Neural cell (in vitro differentiated cells): ENCODE measurements at regions not wholly inside any gene's neighbourhood (a gene's known extent, or its start where the extent isn't known, plus 50 kb on each side); places are given as distances from the start of the nearest gene placed in this dataset.

ENCODE experiments used
- H2AFZ ChIP-seq: fragments of 200-600, 300-800 bp; sonication (generic), shearing (Covaris generic); 2 replicates; pipeline ENCODE4 v1.6.0; 2014; ENCODE audit warnings: low read depth, mild to moderate bottlenecking, antibody characterized with exemption, low read length, moderate library complexity
- H3F3A ChIP-seq: fragments of 200-600 bp; shearing (Covaris generic); 2 replicates; pipeline ENCODE4 v1.6.1; 2016; ENCODE audit warnings: mild to moderate bottlenecking, moderate library complexity, mixed read lengths, antibody characterized with exemption, low read length; ENCODE audit not compliant: insufficient read depth, poor library complexity, severe bottlenecking
- H3K27ac ChIP-seq: fragments of 200-600, 300-800 bp; sonication (generic), shearing (Covaris generic); 2 replicates; pipeline ENCODE4 v1.5.1; 2014; ENCODE audit warnings: mild to moderate bottlenecking, low read length, moderate library complexity
- H3K27me3 ChIP-seq: fragments of 300-800, 200-600 bp; sonication (generic), shearing (Covaris generic); 2 replicates; pipeline ENCODE4 v1.6.0; 2014; ENCODE audit warnings: mild to moderate bottlenecking, low read depth, low read length, moderate library complexity; ENCODE audit not compliant: insufficient read depth
- H3K36me3 ChIP-seq: fragments of 300-800, 200-600 bp; sonication (generic), shearing (Covaris generic); 2 replicates; pipeline ENCODE4 v1.5.1; 2014; ENCODE audit warnings: mild to moderate bottlenecking, antibody characterized with exemption, low read length, moderate library complexity; ENCODE audit not compliant: insufficient read depth
- H3K4me2 ChIP-seq: fragments of 300-800, 200-600 bp; sonication (generic), shearing (Covaris generic); 2 replicates; pipeline ENCODE4 v1.6.0; 2014; ENCODE audit warnings: mild to moderate bottlenecking, low read length
- H3K4me3 ChIP-seq: fragments of 300-800, 200-600 bp; sonication (generic), shearing (Covaris generic); 2 replicates; pipeline ENCODE4 v1.5.1; 2014; ENCODE audit warnings: mild to moderate bottlenecking, low read length, moderate library complexity
- H3K79me2 ChIP-seq: fragments of 200-600 bp; shearing (Covaris generic); replicated peaks from 2 replicates; pipeline ENCODE4 v1.6.0; 2014; ENCODE audit warnings: mild to moderate bottlenecking, low read length, moderate library complexity; ENCODE audit not compliant: insufficient read depth
- H3K9ac ChIP-seq: fragments of 300-800, 200-600 bp; sonication (generic), shearing (Covaris generic); 2 replicates; pipeline ENCODE4 v1.6.1; 2016; ENCODE audit warnings: mild to moderate bottlenecking, low read length, mixed read lengths
- H3K9me2 ChIP-seq: fragments of 200-600 bp; shearing (Covaris generic); 2 replicates; pipeline ENCODE4 v1.6.1; 2016; ENCODE audit warnings: mild to moderate bottlenecking, low read length, mixed read lengths; ENCODE audit not compliant: insufficient read depth
- H3K9me3 ChIP-seq: fragments of 200-600, 300-800 bp; sonication (generic), shearing (Covaris generic); 2 replicates; pipeline ENCODE4 v1.6.1; 2016; ENCODE audit warnings: mild to moderate bottlenecking, mixed run types, low read length, moderate library complexity, mixed read lengths
- H4K20me1 ChIP-seq: fragments of 200-600 bp; shearing (Covaris generic); 2 replicates; pipeline ENCODE4 v1.6.1; 2016; ENCODE audit warnings: mild to moderate bottlenecking, mixed run types; ENCODE audit not compliant: insufficient read depth
- CTCF ChIP-seq: fragments of 450-650 bp; IDR thresholded peaks from 2 replicates; pipeline ENCODE4 v1.5.1; 2014; ENCODE audit warnings: antibody characterized with exemption, mild to moderate bottlenecking, moderate library complexity; ENCODE audit not compliant: poor library complexity, severe bottlenecking
- EP300 ChIP-seq: fragments of 450-650 bp; conservative IDR thresholded peaks from 2 replicates; pipeline ENCODE4 v1.6.1; 2014; ENCODE audit warnings: antibody characterized with exemption, mild to moderate bottlenecking, moderate library complexity; ENCODE audit not compliant: poor library complexity, severe bottlenecking
- EZH2 ChIP-seq: fragments of 200-600, 300-800 bp; shearing (Covaris generic), sonication (generic); IDR thresholded peaks from 2 replicates; pipeline ENCODE4 v1.6.1; 2014; ENCODE audit warnings: antibody characterized with exemption, low read length, borderline replicate concordance, mild to moderate bottlenecking; ENCODE audit not compliant: insufficient read depth, poor library complexity, severe bottlenecking
- MXI1 ChIP-seq: fragments of 450-650 bp; conservative IDR thresholded peaks from 2 replicates; pipeline ENCODE4 v1.6.1; 2014; ENCODE audit warnings: antibody characterized with exemption, mild to moderate bottlenecking; ENCODE audit not compliant: poor library complexity, severe bottlenecking
- POLR2AphosphoS5 ChIP-seq: IDR thresholded peaks from 2 replicates; pipeline ENCODE4 v1.6.1; 2012
- RAD21 ChIP-seq: fragments of 450-650 bp; conservative IDR thresholded peaks from 2 replicates; pipeline ENCODE4 v1.6.1; 2014; ENCODE audit warnings: antibody characterized with exemption, mild to moderate bottlenecking, moderate library complexity
- REST ChIP-seq: IDR thresholded peaks from 2 replicates; pipeline ENCODE4 v1.6.1; 2012; ENCODE audit warnings: borderline replicate concordance
- SMC3 ChIP-seq: fragments of 450-650 bp; conservative IDR thresholded peaks from 2 replicates; pipeline ENCODE4 v1.6.1; 2014; ENCODE audit warnings: antibody characterized with exemption, mild to moderate bottlenecking, moderate library complexity; ENCODE audit not compliant: poor library complexity
- TAF1 ChIP-seq: IDR thresholded peaks from 2 replicates; pipeline ENCODE4 v1.6.1; 2012; ENCODE audit warnings: low read depth

- Histone ChIP-seq H3K79me2 (no peaks in the 10 kb centered on the region), H3F3A (no peaks in the 10 kb centered on the region), H3K36me3 (no peaks in the 10 kb centered on the region), H3K27ac (no peak overlapping the region), H4K20me1 (no peaks in the 10 kb centered on the region), H2AFZ (no peak overlapping the region), H3K9me2 (no peaks in the 10 kb centered on the region), H3K9me3 (no peaks in the 10 kb centered on the region), H3K27me3 (no peaks in the 10 kb centered on the region), H3K4me3 (no peak overlapping the region), H3K9ac (no peak overlapping the region), H3K4me2 (no peak overlapping the region)
- TF ChIP-seq RAD21 (no peak), MXI1 (no peak), EP300 (no peak), SMC3 (no peak), POLR2AphosphoS5 (no peak), EZH2 (no peak), REST (no peak), TAF1 (no peak), CTCF (no peak)
Measured at GRCh38 chr3:14289590-14290461, 111.2 kb downstream of the LSM3 start.

- no peaks in the 10 kb centered on the region for H3K9me2 ChIP-seq
Measured at GRCh38 chr3:14290631-14291385, 111.6 kb upstream of the SLC6A6 start.

More at GRCh38 chr3:14290631-14291385, 111.6 kb upstream of the SLC6A6 start:
- Histone ChIP-seq H3K27me3 (no peaks in the 10 kb centered on the region), H2AFZ (no peak overlapping the region), H3K79me2 (no peaks in the 10 kb centered on the region), H3K4me3 (no peak overlapping the region), H4K20me1 (no peaks in the 10 kb centered on the region), H3K36me3 (no peaks in the 10 kb centered on the region), H3K4me2 (no peak overlapping the region), H3K27ac (no peak overlapping the region), H3K9me3 (no peaks in the 10 kb centered on the region), H3F3A (no peaks in the 10 kb centered on the region), H3K9ac (no peak overlapping the region)
- TF ChIP-seq EP300 (no peak), EZH2 (no peak), POLR2AphosphoS5 (no peak), RAD21 (no peak), SMC3 (no peak), MXI1 (no peak), CTCF (no peak), TAF1 (no peak), REST (no peak)
